Thyroid gland (tissue), 4 donors: ENCODE measurements at regions not wholly inside any gene's neighbourhood (a gene's known extent, or its start where the extent isn't known, plus 50 kb on each side); places are given as distances from the start of the nearest gene placed in this dataset.

Source experiments
- DNase-seq, 2 donors: peaks; one replicate each; pipeline ENCODE4 v3.0.0-alpha.2; 2019
- H3K27ac ChIP-seq, 3 donors: fragments of 200-600 bp; sonication (generic); 1 replicate in 2 of 3; 2 replicates in 1 of 3; pipeline ENCODE4 v1.5.1; 2016 to 2019; ENCODE audit warnings: mild to moderate bottlenecking in 1 of 3, moderate library complexity in 1 of 3
- H3K27me3 ChIP-seq: fragments of 200-600 bp; sonication (generic); one replicate; pipeline ENCODE4 v1.5.1; 2019
- H3K36me3 ChIP-seq, 2 donors: fragments of 200-600 bp; sonication (generic); one replicate each; pipeline ENCODE4 v1.5.1; 2016 to 2019
- H3K4me1 ChIP-seq, 2 donors: fragments of 200-600 bp; sonication (generic); one replicate each; pipeline ENCODE4 v1.5.1; 2017 to 2019
- H3K4me3 ChIP-seq, 3 donors: fragments of 200-600 bp; sonication (generic); replicated peaks in 1 of 3; 1 replicate in 2 of 3; 2 replicates in 1 of 3; pipeline ENCODE4 v1.5.1; 2016; ENCODE audit warnings: mild to moderate bottlenecking in 1 of 3
- H3K9me3 ChIP-seq: fragments of 200-600 bp; sonication (generic); one replicate; pipeline ENCODE4 v1.5.1; 2017
- CTCF ChIP-seq, 6 experiments: fragments of 200-600 bp in 3 of 6; fragments of 450-650 bp in 3 of 6; sonication (generic) in 3 of 6; IDR thresholded peaks; one replicate each; pipeline ENCODE4 v1.5.1; 2016 to 2019; ENCODE audit warnings: antibody characterized with exemption in 6 of 6, mild to moderate bottlenecking in 2 of 6, inconsistent platforms in 1 of 6, moderate library complexity in 1 of 6
- POLR2A ChIP-seq, 2 donors: fragments of 450-650 bp; IDR thresholded peaks; one replicate each; pipeline ENCODE4 v1.6.1; 2017; ENCODE audit warnings: antibody characterized with exemption in 2 of 2, mild to moderate bottlenecking in 2 of 2, moderate library complexity in 1 of 2
- WGBS, 2 donors: methylation state at CpG; one replicate each; pipeline ENCODE4 v1.1.5; 2017; 5-methylcytosine and 5-hydroxymethylcytosine counted together
- intact Hi-C: fragments of 100-400 bp; cut with DNase I; formaldehyde crosslinking; loops from one replicate; pipeline ENCODE4 v1.15.1; 2023

GRCh38 chr3:186471771-186472170, 72.4 kb downstream of the CRYGS start:
- no peak overlapping the region for H3K27ac ChIP-seq
- no peak for DNase-seq
- no peaks in the 10 kb centered on the region for H3K9me3 ChIP-seq
- no peaks in the 10 kb centered on the region for H3K27me3 ChIP-seq
- intact Hi-C loops, result no loop called here
- TF ChIP-seq CTCF (IDR thresholded peaks at IDR 0.05) (no peak), POLR2A (IDR thresholded peaks at IDR 0.05) (no peak)
- H3K4me3 ChIP-seq, result no peak overlapping the region
- H3K36me3 ChIP-seq, result no peaks in the 10 kb centered on the region
- WGBS, 2 donors, result 63 to 66% methylated on average over 5 of the region's 5 CpGs
- H3K4me1 ChIP-seq, result no peaks in the 10 kb centered on the region

DNA sequence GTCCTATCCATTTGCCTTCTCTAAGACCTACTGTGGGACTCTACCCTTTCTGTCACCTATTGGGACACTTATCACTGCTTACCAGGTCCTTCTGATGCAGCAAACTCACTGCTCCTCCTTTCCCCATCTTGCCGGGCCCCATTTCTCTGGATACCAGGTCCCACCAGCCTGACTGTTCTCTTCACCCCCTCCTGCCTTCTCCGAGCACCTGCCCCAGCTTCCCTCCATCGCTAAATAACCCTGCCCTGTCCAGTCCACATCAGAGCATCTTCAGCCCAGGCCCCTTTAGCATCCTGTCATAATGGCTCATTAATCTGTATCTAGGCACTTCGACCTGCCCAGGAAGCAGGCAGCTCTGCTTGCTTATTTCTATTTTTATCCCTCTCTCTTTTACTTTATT, 74.7 kb downstream of the CRYGS start:
- TF ChIP-seq POLR2A (IDR thresholded peaks at IDR 0.05) (no peak), CTCF (IDR thresholded peaks at IDR 0.05) (no peak)
- WGBS, 2 donors, result 74 to 75% methylated on average over 4 of the region's 4 CpGs
- no peak for DNase-seq
- no peak overlapping the region for H3K4me3 ChIP-seq
- no peaks in the 10 kb centered on the region for H3K4me1 ChIP-seq
- H3K36me3 ChIP-seq, result no peaks in the 10 kb centered on the region
- intact Hi-C loops, result no loop called here
- no peaks in the 10 kb centered on the region for H3K9me3 ChIP-seq
- H3K27ac ChIP-seq, result no peak overlapping the region
- H3K27me3 ChIP-seq, result no peaks in the 10 kb centered on the region

GRCh38 chr3:186467969-186468368, 76.2 kb downstream of the CRYGS start:
- 76 to 86% methylated on average over 2 of the region's 2 CpGs for WGBS, 2 donors
- no peak for DNase-seq
- Histone ChIP-seq H3K9me3 (no peaks in the 10 kb centered on the region), H3K36me3 (no peaks in the 10 kb centered on the region), H3K27ac (no peak overlapping the region), H3K27me3 (no peaks in the 10 kb centered on the region), H3K4me3 (no peak overlapping the region), H3K4me1 (no peaks in the 10 kb centered on the region)
- TF ChIP-seq POLR2A (IDR thresholded peaks at IDR 0.05) (no peak), CTCF (IDR thresholded peaks at IDR 0.05) (no peak)
- intact Hi-C loops, result no loop called here

GRCh38 chr3:186466391-186466974, 77.7 kb downstream of the CRYGS start:
- Histone ChIP-seq H3K36me3 (no peaks in the 10 kb centered on the region), H3K9me3 (no peaks in the 10 kb centered on the region), H3K4me3 (no peak overlapping the region), H3K27ac (no peak overlapping the region), H3K4me1 (no peaks in the 10 kb centered on the region), H3K27me3 (no peaks in the 10 kb centered on the region)
- WGBS, 2 donors, result 56 to 60% methylated on average over 3 of the region's 3 CpGs
- DNase-seq, result no peak
- no peak for TF ChIP-seq CTCF (IDR thresholded peaks at IDR 0.05)
- TF ChIP-seq POLR2A (IDR thresholded peaks at IDR 0.05), result no peak
- intact Hi-C loops, result no loop called here

GRCh38 chr3:186465508-186465907, 78.7 kb downstream of the CRYGS start:
- Histone ChIP-seq H3K27me3 (no peaks in the 10 kb centered on the region), H3K9me3 (no peaks in the 10 kb centered on the region), H3K36me3 (no peaks in the 10 kb centered on the region), H3K4me3 (no peak overlapping the region), H3K27ac (no peak overlapping the region), H3K4me1 (no peaks in the 10 kb centered on the region)
- no peak for DNase-seq
- intact Hi-C loops, result no loop called here
- 97 to 100% methylated on average over 2 of the region's 2 CpGs for WGBS, 2 donors
- TF ChIP-seq CTCF (IDR thresholded peaks at IDR 0.05) (no peak), POLR2A (IDR thresholded peaks at IDR 0.05) (no peak)
